Natural killer cell (primary cell): ENCODE measurements at regions not wholly inside any gene's neighbourhood (a gene's known extent, or its start where the extent isn't known, plus 50 kb on each side); places are given as distances from the start of the nearest gene placed in this dataset.

Experiments used
- ATAC-seq, 3 donors: fragments of 150-1000 bp in 2 of 3; fragments of 200-7000 bp in 1 of 3; cut with Tn5 transposase; 1 replicate in 1 of 3; 2 replicates in 2 of 3; pipeline ENCODE4 v1.10.0; 2021; ENCODE audit warnings: mild to moderate bottlenecking in 2 of 3, moderate library complexity in 2 of 3
- DNase-seq, 2 donors: peaks; one replicate each; pipeline versions ENCODE4 v3.0.0 to v3.0.0-alpha.2; 2013 to 2021; ENCODE audit warnings: mixed read lengths in 1 of 2
- H3K27ac ChIP-seq: one replicate; pipeline ENCODE4 v1.5.1; 2013; ENCODE audit warnings: mild to moderate bottlenecking, low read length
- H3K27me3 ChIP-seq: one replicate; pipeline ENCODE4 v1.6.1; 2013; ENCODE audit warnings: low read length; ENCODE audit not compliant: control insufficient read depth, insufficient read depth
- H3K36me3 ChIP-seq: one replicate; pipeline ENCODE4 v1.6.1; 2013; ENCODE audit warnings: low read length; ENCODE audit not compliant: control insufficient read depth, insufficient read depth
- H3K4me1 ChIP-seq: one replicate; pipeline ENCODE4 v1.6.1; 2013; ENCODE audit warnings: low read length; ENCODE audit not compliant: control insufficient read depth, insufficient read depth
- H3K4me3 ChIP-seq: one replicate; pipeline ENCODE4 v1.5.1; 2013; ENCODE audit warnings: low read length
- H3K9me3 ChIP-seq: one replicate; pipeline ENCODE4 v1.6.1; 2013; ENCODE audit warnings: low read length; ENCODE audit not compliant: control insufficient read depth, insufficient read depth
- H3K27ac Mint-ChIP-seq, 2 donors: one replicate each; pipeline ENCODE4 v1.8.0; 2022; ENCODE audit warnings: mild to moderate bottlenecking in 2 of 2, mixed read lengths in 2 of 2, moderate library complexity in 1 of 2
- H3K27me3 Mint-ChIP-seq, 2 donors: one replicate each; pipeline ENCODE4 v1.8.0; 2022; ENCODE audit warnings: low read depth in 2 of 2, mixed read lengths in 2 of 2
- H3K36me3 Mint-ChIP-seq: one replicate; pipeline ENCODE4 v1.8.0; 2022; ENCODE audit warnings: mixed read lengths
- H3K4me1 Mint-ChIP-seq, 2 donors: one replicate each; pipeline ENCODE4 v1.8.0; 2022; ENCODE audit warnings: mixed read lengths in 2 of 2
- H3K4me3 Mint-ChIP-seq: one replicate; pipeline ENCODE4 v1.8.0; 2022; ENCODE audit warnings: mild to moderate bottlenecking, moderate library complexity, mixed read lengths
- H3K9me3 Mint-ChIP-seq, 2 donors: one replicate each; pipeline ENCODE4 v1.8.0; 2022; ENCODE audit warnings: mixed read lengths in 2 of 2
- CTCF ChIP-seq: fragments of 200-600 bp; IDR thresholded peaks from one replicate; pipeline ENCODE4 v1.8.0; 2022; ENCODE audit warnings: antibody characterized with exemption
- WGBS: methylation state at CpG from one replicate; pipeline ENCODE4 v1.1.7; 2013; ENCODE audit warnings: missing lambda C conversion rate; ENCODE audit not compliant: insufficient coverage; 5-methylcytosine and 5-hydroxymethylcytosine counted together
- intact Hi-C: fragments of 100-400 bp; cut with micrococcal nuclease; formaldehyde crosslinking; loops from one replicate; pipeline ENCODE4 v1.14.2; 2022

- peaks cover 0 to 2% of the 10 kb centered on the region in 2 donors for H3K9me3 Mint-ChIP-seq
- DNase-seq = no peak
- no peaks in the 10 kb centered on the region for H3K36me3 Mint-ChIP-seq
- TF ChIP-seq CTCF = no peak
- no peaks in the 10 kb centered on the region for H3K4me1 Mint-ChIP-seq
- no peaks in the 10 kb centered on the region for H3K36me3 ChIP-seq
- H3K4me3 ChIP-seq = no peak overlapping the region
- no peak overlapping the region for H3K27ac Mint-ChIP-seq
- no peak for ATAC-seq
- no peaks in the 10 kb centered on the region for H3K4me1 ChIP-seq
- WGBS = 85% methylated on average over 5 of the region's 5 CpGs
- H3K27ac ChIP-seq = no peak overlapping the region
- H3K4me3 Mint-ChIP-seq = no peak overlapping the region
- no peaks in the 10 kb centered on the region for H3K27me3 ChIP-seq
- intact Hi-C loops = no loop called here
- peaks cover 0 to 2% of the 10 kb centered on the region in 2 donors for H3K27me3 Mint-ChIP-seq
- no peaks in the 10 kb centered on the region for H3K9me3 ChIP-seq
These were observed 475.0 kb downstream of the GLRX3 start for GRCh38 chr10:130611239-130611638.

GRCh38 chr10:130615457-130615856 lies 479.3 kb downstream of the GLRX3 start:
- H3K27me3 Mint-ChIP-seq = peaks cover 4 to 11% of the 10 kb centered on the region in 2 donors
- H3K36me3 Mint-ChIP-seq = no peaks in the 10 kb centered on the region
- Histone ChIP-seq H3K9me3 (no peaks in the 10 kb centered on the region), H3K4me1 (no peaks in the 10 kb centered on the region), H3K27me3 (no peaks in the 10 kb centered on the region), H3K4me3 (no peak overlapping the region), H3K27ac (no peak overlapping the region), H3K36me3 (no peaks in the 10 kb centered on the region)
- H3K4me3 Mint-ChIP-seq = no peak overlapping the region
- DNase-seq (no peak), ATAC-seq (no peak)
- no peak overlapping the region for H3K27ac Mint-ChIP-seq
- peaks cover 0 to 2% of the 10 kb centered on the region in 2 donors for H3K9me3 Mint-ChIP-seq
- intact Hi-C loops = no loop called here
- TF ChIP-seq CTCF = no peak
- no peaks in the 10 kb centered on the region for H3K4me1 Mint-ChIP-seq
- WGBS = 26% methylated on average over 4 of the region's 4 CpGs

GRCh38 chr10:130617985-130618384 lies 481.8 kb downstream of the GLRX3 start:
- Histone ChIP-seq H3K9me3 (no peaks in the 10 kb centered on the region), H3K4me1 (no peaks in the 10 kb centered on the region), H3K36me3 (no peaks in the 10 kb centered on the region), H3K27me3 (no peaks in the 10 kb centered on the region), H3K27ac (no peak overlapping the region), H3K4me3 (no peak overlapping the region)
- Mint-ChIP-seq H3K9me3 (no peaks in the 10 kb centered on the region), H3K4me1 (no peaks in the 10 kb centered on the region), H3K36me3 (no peaks in the 10 kb centered on the region), H3K27me3 (peaks cover 5 to 11% of the 10 kb centered on the region in 2 donors), H3K27ac (no peak overlapping the region), H3K4me3 (no peak overlapping the region)
- DNase-seq = no peak
- no peak for ATAC-seq
- intact Hi-C loops = no loop called here
- TF ChIP-seq CTCF = no peak
- 90% methylated on average over 1 of the region's 1 CpG for WGBS

GRCh38 chr10:130618647-130619046 lies 482.5 kb downstream of the GLRX3 start:
- intact Hi-C loops = no loop called here
- Mint-ChIP-seq H3K27me3 (peaks cover 5 to 11% of the 10 kb centered on the region in 2 donors), H3K4me3 (no peak overlapping the region), H3K27ac (no peak overlapping the region), H3K4me1 (no peaks in the 10 kb centered on the region), H3K9me3 (no peaks in the 10 kb centered on the region), H3K36me3 (no peaks in the 10 kb centered on the region)
- ATAC-seq (no peak), DNase-seq (no peak)
- Histone ChIP-seq H3K27ac (no peak overlapping the region), H3K4me3 (no peak overlapping the region), H3K36me3 (no peaks in the 10 kb centered on the region), H3K4me1 (no peaks in the 10 kb centered on the region), H3K9me3 (no peaks in the 10 kb centered on the region), H3K27me3 (no peaks in the 10 kb centered on the region)
- no peak for TF ChIP-seq CTCF
- WGBS = 73% methylated on average over 1 of the region's 2 CpGs
